Trophoblast cell (in vitro differentiated cells and primary cell): ENCODE measurements at regions not wholly inside any gene's neighbourhood (a gene's known extent, or its start where the extent isn't known, plus 50 kb on each side); places are given as distances from the start of the nearest gene placed in this dataset.

Source experiments
- DNase-seq, 2 donors: peaks; one replicate each; pipeline ENCODE4 v3.0.0-alpha.2; 2016
- H2AFZ ChIP-seq: 2 replicates; pipeline ENCODE4 v1.6.1; 2013; ENCODE audit warnings: low read length, moderate library complexity, mild to moderate bottlenecking; ENCODE audit not compliant: insufficient read depth, poor library complexity
- H2AK5ac ChIP-seq: 2 replicates; pipeline ENCODE4 v1.6.1; 2013; ENCODE audit warnings: mild to moderate bottlenecking, low read length
- H2BK120ac ChIP-seq: 2 replicates; pipeline ENCODE4 v1.6.1; 2013; ENCODE audit warnings: low read length, mild to moderate bottlenecking, moderate library complexity; ENCODE audit not compliant: insufficient read depth, poor library complexity
- H2BK12ac ChIP-seq: 2 replicates; pipeline ENCODE4 v1.6.1; 2013; ENCODE audit warnings: mild to moderate bottlenecking, low read length, moderate library complexity
- H2BK5ac ChIP-seq: 2 replicates; pipeline ENCODE4 v1.6.1; 2013; ENCODE audit warnings: low read length, low read depth, moderate library complexity, mild to moderate bottlenecking; ENCODE audit not compliant: poor library complexity
- H3K14ac ChIP-seq: 2 replicates; pipeline ENCODE4 v1.6.1; 2013; ENCODE audit warnings: mild to moderate bottlenecking, low read length
- H3K18ac ChIP-seq: 2 replicates; pipeline ENCODE4 v1.6.1; 2013; ENCODE audit warnings: mild to moderate bottlenecking, low read length
- H3K23ac ChIP-seq: 2 replicates; pipeline ENCODE4 v1.6.1; 2013; ENCODE audit warnings: low read length
- H3K27ac ChIP-seq: 2 replicates; pipeline ENCODE4 v1.5.1; 2013; ENCODE audit warnings: low read depth, mild to moderate bottlenecking, inconsistent platforms, low read length, moderate library complexity
- H3K27me3 ChIP-seq: 2 replicates; pipeline ENCODE4 v1.6.1; 2013; ENCODE audit warnings: inconsistent platforms, mild to moderate bottlenecking, low read length, moderate library complexity; ENCODE audit not compliant: insufficient read depth
- H3K36me3 ChIP-seq, 2 experiments: 1 replicate in 1 of 2; 2 replicates in 1 of 2; pipeline ENCODE4 v1.6.1; 2013; ENCODE audit warnings: low read length in 2 of 2, mild to moderate bottlenecking in 2 of 2, moderate library complexity in 1 of 2; ENCODE audit not compliant: insufficient read depth in 2 of 2, control insufficient read depth in 1 of 2
- H3K4ac ChIP-seq: 2 replicates; pipeline ENCODE4 v1.6.1; 2013; ENCODE audit warnings: low read depth, mild to moderate bottlenecking, low read length, moderate library complexity
- H3K4me1 ChIP-seq, 2 experiments: 1 replicate in 1 of 2; 2 replicates in 1 of 2; pipeline ENCODE4 v1.6.1; 2013; ENCODE audit warnings: low read length in 2 of 2, mild to moderate bottlenecking in 2 of 2, moderate library complexity in 1 of 2; ENCODE audit not compliant: insufficient read depth in 2 of 2, control insufficient read depth in 1 of 2
- H3K4me2 ChIP-seq: 2 replicates; pipeline ENCODE4 v1.6.1; 2013; ENCODE audit warnings: inconsistent platforms, mild to moderate bottlenecking, low read length, moderate library complexity
- H3K4me3 ChIP-seq: 2 replicates; pipeline ENCODE4 v1.5.1; 2013; ENCODE audit warnings: mild to moderate bottlenecking, low read depth, low read length, inconsistent platforms
- H3K79me1 ChIP-seq: one replicate; pipeline ENCODE4 v1.6.1; 2013; ENCODE audit warnings: low read length
- H3K79me2 ChIP-seq: 2 replicates; pipeline ENCODE4 v1.6.1; 2013; ENCODE audit warnings: low read length, mild to moderate bottlenecking; ENCODE audit not compliant: control insufficient read depth, insufficient read depth, poor library complexity
- H3K9ac ChIP-seq: 2 replicates; pipeline ENCODE4 v1.6.1; 2013; ENCODE audit warnings: mild to moderate bottlenecking, low read length
- H3K9me3 ChIP-seq: 2 replicates; pipeline ENCODE4 v1.6.1; 2013; ENCODE audit warnings: low read depth, mild to moderate bottlenecking, control low read depth, inconsistent platforms, low read length; ENCODE audit not compliant: insufficient read depth
- H4K12ac ChIP-seq: 2 replicates; pipeline ENCODE4 v1.6.1; 2013; ENCODE audit warnings: low read depth, mild to moderate bottlenecking, low read length, moderate library complexity
- H4K8ac ChIP-seq: 2 replicates; pipeline ENCODE4 v1.6.1; 2013; ENCODE audit warnings: low read depth, mild to moderate bottlenecking, low read length, moderate library complexity
- H4K91ac ChIP-seq: one replicate; pipeline ENCODE4 v1.6.1; 2013; ENCODE audit warnings: low read depth, mild to moderate bottlenecking, low read length, moderate library complexity
- WGBS: extraction: QIAGEN DNeasy Blood & Tissue Kit; methylation state at CpG from one replicate; pipeline ENCODE4 v1.1.7; 2013; ENCODE audit warnings: missing lambda C conversion rate; ENCODE audit not compliant: insufficient read length, insufficient coverage; ENCODE audit errors: extremely low coverage; 5-methylcytosine and 5-hydroxymethylcytosine counted together

GRCh38 chr13:111977179-111977506 lies 89.8 kb upstream of the SOX1 start:
- H3K27ac ChIP-seq = no peak overlapping the region
- no peaks in the 10 kb centered on the region for H3K79me1 ChIP-seq
- H4K91ac ChIP-seq = no peak overlapping the region
- no peak overlapping the region for H3K14ac ChIP-seq
- no peak overlapping the region for H2AK5ac ChIP-seq
- no peak overlapping the region for H4K12ac ChIP-seq
- no peaks in the 10 kb centered on the region for H3K27me3 ChIP-seq
- no peak overlapping the region for H3K4ac ChIP-seq
- no CpG with 5 or more reads among the region's 13 CpGs for WGBS
- H3K9me3 ChIP-seq = peaks cover 15% of the 10 kb centered on the region
- no peaks in the 10 kb centered on the region for H3K36me3 ChIP-seq
- no peak overlapping the region for H2BK5ac ChIP-seq
- H3K23ac ChIP-seq = no peak overlapping the region
- no peak overlapping the region for H3K4me2 ChIP-seq
- H4K8ac ChIP-seq = no peak overlapping the region
- DNase-seq = no peak
- H2BK120ac ChIP-seq = no peak overlapping the region
- no peaks in the 10 kb centered on the region for H3K4me1 ChIP-seq
- H3K79me2 ChIP-seq = no peaks in the 10 kb centered on the region
- H2AFZ ChIP-seq = no peak overlapping the region
- H3K18ac ChIP-seq = no peak overlapping the region
- H3K4me3 ChIP-seq = no peak overlapping the region
- H2BK12ac ChIP-seq = no peak overlapping the region
- H3K9ac ChIP-seq = no peak overlapping the region

GRCh38 chr13:111978546-111978945 lies 88.4 kb upstream of the SOX1 start:
- no peaks in the 10 kb centered on the region for H3K27me3 ChIP-seq
- DNase-seq = no peak
- H3K4me2 ChIP-seq = no peak overlapping the region
- H4K91ac ChIP-seq = no peak overlapping the region
- H3K79me2 ChIP-seq = no peaks in the 10 kb centered on the region
- H2BK5ac ChIP-seq = no peak overlapping the region
- no peaks in the 10 kb centered on the region for H3K36me3 ChIP-seq
- no peak overlapping the region for H4K12ac ChIP-seq
- no peak overlapping the region for H3K18ac ChIP-seq
- H2BK120ac ChIP-seq = no peak overlapping the region
- H3K4me1 ChIP-seq = no peaks in the 10 kb centered on the region
- no peak overlapping the region for H2AFZ ChIP-seq
- no peaks in the 10 kb centered on the region for H3K79me1 ChIP-seq
- H3K9me3 ChIP-seq = peaks cover 15% of the 10 kb centered on the region
- H4K8ac ChIP-seq = no peak overlapping the region
- no CpG with 5 or more reads among the region's 4 CpGs for WGBS
- H3K14ac ChIP-seq = no peak overlapping the region
- H2AK5ac ChIP-seq = no peak overlapping the region
- H3K4me3 ChIP-seq = no peak overlapping the region
- H3K4ac ChIP-seq = no peak overlapping the region
- no peak overlapping the region for H3K9ac ChIP-seq
- no peak overlapping the region for H3K27ac ChIP-seq
- H3K23ac ChIP-seq = no peak overlapping the region
- H2BK12ac ChIP-seq = no peak overlapping the region

- Histone ChIP-seq H4K12ac (no peak overlapping the region), H3K27me3 (no peaks in the 10 kb centered on the region), H2AFZ (no peak overlapping the region), H3K4me3 (no peak overlapping the region), H3K79me2 (no peaks in the 10 kb centered on the region), H3K14ac (no peak overlapping the region), H3K79me1 (no peaks in the 10 kb centered on the region), H3K9me3 (peaks cover 4% of the 10 kb centered on the region), H3K4me1 (no peaks in the 10 kb centered on the region), H2AK5ac (no peak overlapping the region), H3K36me3 (no peaks in the 10 kb centered on the region), H3K9ac (no peak overlapping the region), H4K8ac (no peak overlapping the region), H3K23ac (no peak overlapping the region), H3K18ac (no peak overlapping the region), H3K27ac (no peak overlapping the region), H2BK12ac (no peak overlapping the region), H3K4ac (no peak overlapping the region), H4K91ac (no peak overlapping the region), H2BK5ac (no peak overlapping the region), H3K4me2 (no peak overlapping the region), H2BK120ac (no peak overlapping the region)
- no peak for DNase-seq
- WGBS = 100% methylated on average over 1 of the region's 15 CpGs
These were observed 86.6 kb upstream of the SOX1 start for GRCh38 chr13:111980146-111980929.

GRCh38 chr13:111981006-111981405 lies 85.9 kb upstream of the SOX1 start:
- Histone ChIP-seq H3K23ac (no peak overlapping the region), H3K4ac (no peak overlapping the region), H2BK12ac (no peak overlapping the region), H2BK5ac (no peak overlapping the region), H3K79me2 (no peaks in the 10 kb centered on the region), H3K4me2 (no peak overlapping the region), H4K8ac (no peak overlapping the region), H3K27me3 (no peaks in the 10 kb centered on the region), H3K27ac (no peak overlapping the region), H3K4me3 (no peak overlapping the region), H3K79me1 (no peaks in the 10 kb centered on the region), H4K12ac (no peak overlapping the region), H3K9ac (no peak overlapping the region), H2BK120ac (no peak overlapping the region), H3K14ac (no peak overlapping the region), H3K18ac (no peak overlapping the region), H4K91ac (no peak overlapping the region), H2AFZ (no peak overlapping the region), H3K4me1 (no peaks in the 10 kb centered on the region), H3K36me3 (no peaks in the 10 kb centered on the region), H2AK5ac (no peak overlapping the region), H3K9me3 (no peaks in the 10 kb centered on the region)
- no peak for DNase-seq
- WGBS = no CpG with 5 or more reads among the region's 12 CpGs
